Dedifferentiated amniotic fluid mesenchymal stem cell (primary cell): ENCODE measurements at regions not wholly inside any gene's neighbourhood (a gene's known extent, or its start where the extent isn't known, plus 50 kb on each side); places are given as distances from the start of the nearest gene placed in this dataset.
A peak's percentile ranks its signal among the peaks of the same experiment; 100 is the strongest.
"Not testable (repeated sequence)": the region's sequence is repeated elsewhere in the genome, so short reads cannot be mapped to it uniquely, and the experiment has no call there.

Experiments
- DNase-seq: peaks from one replicate; pipeline ENCODE4 v3.0.0-alpha.2; 2016; ENCODE audit errors: extremely low spot score

DNA sequence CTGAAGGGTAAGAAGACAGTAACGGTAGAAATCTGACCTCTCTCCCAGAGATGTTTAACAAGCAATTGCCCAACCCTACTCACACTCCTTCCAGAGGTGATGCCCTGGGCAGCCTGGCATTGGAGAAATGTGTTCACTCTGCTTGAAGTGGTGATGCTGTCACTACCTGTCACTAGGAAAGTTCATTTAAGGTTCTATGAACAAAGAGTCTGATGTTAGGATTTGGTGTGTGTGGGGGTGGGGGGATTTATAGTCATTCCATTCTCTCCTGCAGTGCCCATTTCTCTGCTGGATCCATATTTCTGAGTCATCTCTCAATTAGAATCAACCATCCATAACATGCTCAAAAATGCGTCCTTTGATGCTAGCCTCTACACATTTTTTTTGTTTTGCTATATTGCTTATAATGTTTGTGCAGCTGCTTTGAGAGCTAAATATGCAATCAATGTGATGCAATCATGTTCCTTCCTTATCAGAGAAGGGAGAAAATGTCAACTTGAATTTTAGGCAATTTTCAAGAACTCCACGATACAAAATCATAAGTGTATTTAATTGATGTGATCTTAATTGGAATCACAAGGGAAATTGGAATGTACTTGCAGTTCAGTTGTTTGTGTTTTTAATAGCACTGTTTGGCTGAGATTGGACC lies 173.9 kb downstream of the DUSP10 start:
- peak; percentile 15 for DNase-seq

DNA sequence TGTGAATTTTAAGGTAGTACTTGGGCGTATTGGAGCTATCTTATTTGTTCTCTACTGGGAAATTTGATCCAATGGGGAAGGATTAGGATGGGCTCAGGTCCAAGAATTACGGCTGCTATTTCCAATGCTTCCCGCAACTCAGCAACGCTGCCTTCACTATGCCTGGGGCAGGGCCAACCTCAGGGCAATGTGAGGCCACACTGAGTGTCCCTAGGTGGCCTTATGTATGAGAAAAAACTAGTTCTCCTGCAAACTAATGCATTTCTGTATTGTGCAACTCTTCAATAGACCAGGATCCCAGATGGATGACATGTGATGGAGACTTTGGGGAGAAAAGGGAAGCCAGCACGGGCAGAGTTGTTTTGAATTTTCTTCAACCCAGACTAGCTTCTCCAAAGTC lies 168.1 kb downstream of the DUSP10 start:
- no peak for DNase-seq

DNA sequence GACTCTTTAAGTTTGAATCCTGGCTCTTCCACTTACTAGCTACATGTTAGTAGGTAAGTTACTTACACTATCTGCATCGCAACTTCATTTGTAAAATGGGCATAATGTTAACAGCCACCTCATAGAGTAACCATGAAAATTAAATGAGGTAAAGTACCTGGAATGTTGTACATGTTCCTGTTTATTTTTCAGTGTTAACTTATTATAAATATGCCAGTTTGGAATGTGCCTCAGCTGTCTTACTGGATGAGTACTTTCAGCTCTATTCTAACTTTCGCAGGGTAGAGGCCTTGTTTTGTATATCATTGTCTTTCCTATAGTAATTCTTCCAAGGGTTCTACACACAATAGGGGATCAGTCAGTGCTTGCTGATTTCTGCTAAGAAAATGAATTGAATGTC lies 167.4 kb downstream of the DUSP10 start:
- DNase-seq, result no peak

DNA sequence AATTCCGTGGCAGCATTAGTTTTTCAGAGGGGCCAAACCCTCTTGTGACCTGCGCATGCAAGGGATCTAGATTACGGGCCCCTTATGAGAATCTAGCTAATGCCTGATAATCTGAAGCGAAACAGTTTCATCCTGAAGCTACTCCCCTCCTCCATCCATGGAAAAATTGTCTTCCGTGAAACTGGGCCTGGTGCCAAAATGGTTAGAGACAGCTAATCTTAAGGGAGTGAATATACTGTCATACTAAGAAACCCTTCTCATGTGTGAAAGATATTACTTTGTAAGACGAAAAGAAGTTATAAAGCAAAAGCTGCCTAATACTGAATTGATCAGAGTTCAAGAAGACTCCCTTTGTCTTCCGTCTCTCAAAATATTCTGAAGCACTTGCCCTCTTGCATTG lies 166.3 kb downstream of the DUSP10 start:
- DNase-seq, result no peak

DNA sequence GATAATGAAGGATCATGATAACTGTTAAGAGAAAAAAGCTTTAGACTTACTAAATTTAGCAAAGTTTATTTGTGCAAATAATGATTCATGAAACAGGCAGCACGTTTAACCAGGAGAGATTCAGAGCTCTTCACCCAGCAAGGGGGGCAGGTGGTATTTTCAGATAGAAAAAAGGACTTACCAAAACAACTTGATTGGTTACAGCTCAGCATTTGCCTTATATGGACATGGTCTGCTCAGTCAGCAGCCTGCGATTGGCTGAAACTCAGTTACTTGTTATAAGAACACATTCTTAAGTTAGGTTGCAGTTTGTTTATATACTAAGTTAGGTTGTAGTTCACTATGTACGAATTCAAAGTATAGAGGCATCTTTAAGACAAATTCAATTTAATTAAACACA lies 165.6 kb downstream of the DUSP10 start:
- DNase-seq, result no peak

DNA sequence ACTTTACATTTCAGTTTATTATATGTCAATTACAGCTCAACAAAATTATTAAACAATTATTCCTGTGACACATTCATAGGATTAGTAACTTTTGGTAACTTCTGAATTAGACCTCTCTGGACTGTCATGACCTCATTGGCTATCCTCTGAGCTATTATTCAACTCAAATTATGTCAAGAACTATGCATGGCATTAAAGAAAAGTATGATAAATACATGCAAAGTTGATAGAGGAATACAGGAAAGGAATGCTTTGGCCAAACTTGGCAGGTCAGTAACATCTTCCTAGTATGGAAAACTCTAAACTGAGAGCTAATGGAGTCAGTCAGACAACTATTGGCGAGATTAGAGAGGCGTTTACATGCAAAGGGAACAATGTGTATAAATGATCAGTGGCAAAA lies 158.4 kb downstream of the DUSP10 start:
- no peak for DNase-seq

DNA sequence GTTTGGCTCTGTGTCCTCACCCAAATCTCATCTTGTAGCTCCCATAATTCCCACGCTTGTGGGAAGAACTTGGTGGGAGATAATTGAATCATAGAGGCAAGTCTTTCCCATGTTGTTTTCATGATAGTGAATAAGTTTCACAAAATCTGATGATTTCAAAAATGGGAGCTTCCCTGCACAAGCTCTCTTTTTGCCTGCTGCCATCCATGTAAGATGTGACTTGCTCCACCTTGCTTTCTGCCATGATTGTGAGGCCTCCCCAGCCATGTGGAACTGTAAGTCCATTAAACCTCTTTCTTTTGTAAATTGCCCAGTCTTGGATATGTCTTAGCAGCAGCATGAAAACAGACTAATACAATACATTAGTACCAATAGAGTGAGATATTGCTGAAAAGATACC lies 154.9 kb downstream of the DUSP10 start:
- DNase-seq, result not testable (repeated sequence)

DNA sequence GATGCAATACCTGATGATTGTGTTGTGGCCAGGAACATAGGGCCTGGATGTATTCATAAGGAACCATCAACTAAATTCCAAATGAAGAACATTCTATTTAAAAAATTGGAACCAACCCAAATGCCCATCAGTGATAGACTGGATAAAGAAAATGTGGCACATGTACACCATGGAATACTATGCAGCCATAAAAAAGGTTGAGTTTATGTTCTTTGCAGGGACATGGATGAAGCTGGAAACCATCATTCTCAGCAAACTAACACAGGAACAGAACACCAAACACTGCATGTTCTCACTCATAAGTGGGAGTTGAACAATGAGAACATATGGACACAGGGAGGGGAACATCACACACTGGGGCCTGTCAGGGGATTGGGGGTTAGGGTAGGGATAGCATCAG lies 150.6 kb downstream of the DUSP10 start:
- not testable (repeated sequence) for DNase-seq

DNA sequence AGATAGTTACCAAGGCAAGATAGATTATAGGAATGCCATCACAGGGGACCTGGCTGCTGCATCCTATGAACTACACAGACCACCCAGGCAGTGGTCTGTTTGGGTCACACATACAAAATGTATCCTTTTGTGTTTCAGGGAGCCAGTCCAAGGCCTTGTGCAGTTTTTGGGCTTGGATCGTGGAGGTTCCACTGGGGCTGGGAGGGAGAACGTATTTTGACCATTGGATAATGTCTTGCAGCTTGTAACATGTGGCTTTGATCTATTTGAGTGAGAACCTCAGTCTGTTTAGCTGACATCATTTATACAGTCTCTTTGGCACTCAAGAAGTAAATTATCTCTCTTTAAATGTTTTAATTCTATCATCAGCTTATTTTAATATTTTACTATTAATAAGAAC lies 147.3 kb downstream of the DUSP10 start:
- DNase-seq, result no peak

DNA sequence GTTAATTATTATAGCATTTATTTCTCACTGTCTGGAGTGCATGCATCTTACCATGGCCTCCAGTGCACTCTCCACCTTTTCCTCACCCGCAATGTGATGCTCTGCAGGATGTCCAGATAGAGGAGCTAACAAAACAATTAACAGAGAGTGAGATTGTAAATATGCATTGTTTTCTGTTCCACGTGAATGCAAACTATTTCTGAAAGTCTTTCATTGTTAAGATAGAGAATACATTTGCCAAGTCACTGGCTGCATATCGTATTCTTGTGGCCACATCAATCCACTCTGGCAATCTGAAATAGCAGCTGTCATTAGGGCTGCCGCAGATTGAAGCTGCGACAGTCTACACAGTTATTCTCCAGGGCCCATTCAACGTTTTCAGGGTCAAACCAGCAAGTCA lies 143.8 kb downstream of the DUSP10 start:
- no peak for DNase-seq

DNA sequence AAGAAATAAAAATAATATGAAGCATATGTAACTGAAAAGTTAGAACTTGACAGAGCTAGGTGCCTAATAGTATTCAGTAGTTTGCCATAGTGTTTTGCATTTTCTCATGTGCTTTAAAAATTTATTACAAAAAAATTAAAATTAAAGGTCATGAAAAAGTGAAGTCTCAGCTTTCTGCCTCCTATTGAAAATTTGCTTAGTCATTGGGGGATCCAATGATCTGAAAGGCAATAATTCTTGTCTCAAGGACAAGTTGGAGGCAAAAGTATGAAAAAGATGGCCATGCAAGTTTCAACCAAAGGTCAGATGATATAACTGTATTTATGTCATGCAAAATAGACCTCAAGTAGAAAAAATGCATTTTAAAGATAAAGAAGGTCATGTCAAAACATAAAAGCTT lies 140.7 kb downstream of the DUSP10 start:
- DNase-seq, result no peak

DNA sequence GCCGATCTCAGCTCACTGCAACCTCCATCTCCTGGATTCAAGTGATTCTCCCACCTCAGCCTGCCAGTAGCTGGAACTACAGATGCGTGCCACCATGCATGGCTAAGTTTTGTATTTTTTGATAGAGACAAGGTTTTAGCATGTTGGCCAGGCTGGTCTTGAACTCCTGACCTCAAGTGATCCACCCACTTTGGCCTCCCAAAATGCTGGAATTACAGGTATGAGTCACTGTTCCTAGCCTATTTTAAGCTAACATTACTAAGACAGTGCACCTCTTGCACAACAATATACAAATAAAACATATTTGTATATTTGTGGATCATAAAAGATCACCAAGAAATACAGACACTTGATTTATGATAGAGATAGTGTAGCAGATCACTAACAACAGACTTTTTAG lies 139.1 kb downstream of the DUSP10 start:
- DNase-seq, result no peak

DNA sequence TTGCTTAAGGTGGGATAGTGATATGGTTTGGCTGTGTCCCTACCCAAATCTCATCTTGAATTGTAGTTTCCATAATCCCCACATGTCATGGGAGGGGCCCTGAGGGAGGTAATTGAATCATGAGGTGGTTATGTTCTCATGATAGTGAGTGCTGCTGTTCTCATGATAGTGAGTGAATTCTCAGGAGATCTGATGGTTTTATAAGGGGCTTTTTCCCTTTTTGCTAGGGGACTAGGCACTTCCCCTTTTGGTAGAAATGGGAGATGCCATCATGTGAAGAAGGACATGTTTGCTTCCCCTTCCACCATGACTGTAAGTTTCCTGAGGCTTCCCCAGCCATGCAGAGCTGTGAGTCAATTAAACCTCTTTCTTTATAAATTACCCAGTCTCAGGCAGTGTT lies 137.5 kb downstream of the DUSP10 start:
- not testable (repeated sequence) for DNase-seq

DNA sequence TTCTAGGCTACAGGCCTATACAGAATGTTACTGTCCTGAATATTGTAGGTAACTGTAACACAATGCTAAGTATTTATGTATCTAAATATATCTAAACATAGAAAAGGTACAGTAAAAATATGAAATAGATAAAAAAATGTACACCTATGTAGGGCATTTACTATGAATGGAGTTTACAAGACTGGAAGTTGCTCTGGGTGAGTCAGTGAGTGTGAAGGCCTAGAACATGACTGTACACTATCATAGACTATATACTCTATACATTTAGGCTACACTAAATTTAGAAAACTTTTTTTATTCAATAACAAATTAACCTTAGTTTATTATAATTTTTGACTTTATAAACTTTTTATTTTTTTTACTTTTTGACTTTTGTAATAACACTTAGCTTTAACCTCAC lies 136.9 kb downstream of the DUSP10 start:
- DNase-seq, result no peak

DNA sequence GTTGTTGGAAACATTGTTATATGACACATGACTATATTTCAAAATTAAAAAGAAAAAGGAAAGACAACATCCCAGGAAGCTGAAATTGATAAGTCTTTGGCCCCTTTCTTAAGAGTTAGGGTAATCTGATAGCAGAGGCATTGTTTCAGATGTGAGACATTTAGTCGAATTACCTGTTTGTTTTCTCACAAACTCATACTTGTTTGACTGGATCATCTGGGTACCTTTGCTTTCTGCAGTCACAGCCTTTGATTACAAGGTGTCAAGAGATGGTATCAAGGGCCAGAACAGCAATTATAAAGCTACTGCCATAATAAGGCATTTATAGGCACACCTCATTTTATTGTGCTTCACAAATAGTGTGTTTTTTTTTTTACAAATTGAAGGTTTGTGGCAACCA lies 136.3 kb downstream of the DUSP10 start:
- DNase-seq, result no peak

DNA sequence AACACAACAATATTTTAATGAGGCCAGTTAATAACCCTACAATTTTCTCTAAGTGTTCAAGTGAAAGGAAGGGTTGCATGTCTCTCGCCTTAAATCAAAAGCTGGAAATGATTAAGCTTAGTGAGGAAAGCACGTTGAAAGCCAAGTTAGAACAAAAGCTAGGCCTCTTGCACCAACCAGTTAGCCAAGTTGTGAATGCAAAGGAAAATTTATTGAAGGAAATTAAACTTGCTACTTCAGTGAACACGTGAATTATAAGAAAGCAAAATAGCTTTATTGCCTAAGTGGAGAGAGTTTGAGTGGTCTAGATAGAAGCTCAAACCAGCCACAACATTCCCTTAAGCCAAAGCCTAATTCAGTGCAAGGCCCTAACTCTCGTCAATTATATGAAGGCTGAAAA lies 135.6 kb downstream of the DUSP10 start:
- DNase-seq, result no peak

DNA sequence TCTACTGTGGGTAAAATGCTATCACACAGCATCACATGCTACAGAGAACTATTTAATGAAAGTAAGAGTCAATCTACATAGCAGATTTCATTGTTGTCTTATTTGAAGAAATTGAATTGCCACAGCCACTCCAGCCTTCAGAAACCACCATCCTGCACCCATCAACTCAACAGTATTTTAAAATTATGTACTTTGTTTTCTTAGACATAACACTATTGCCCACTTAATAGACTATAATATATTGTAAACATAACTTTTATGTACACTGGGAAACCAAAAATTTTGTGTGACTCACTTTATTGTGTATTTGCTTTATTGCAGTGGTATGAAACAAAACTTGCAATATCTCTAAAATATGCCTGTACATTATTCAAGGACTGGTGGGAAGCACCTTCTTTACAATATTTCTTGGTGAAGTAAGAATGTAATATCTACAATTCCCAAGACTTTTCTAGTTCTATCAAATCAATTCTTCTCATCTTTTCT lies 133.0 kb downstream of the DUSP10 start:
- no peak for DNase-seq

DNA sequence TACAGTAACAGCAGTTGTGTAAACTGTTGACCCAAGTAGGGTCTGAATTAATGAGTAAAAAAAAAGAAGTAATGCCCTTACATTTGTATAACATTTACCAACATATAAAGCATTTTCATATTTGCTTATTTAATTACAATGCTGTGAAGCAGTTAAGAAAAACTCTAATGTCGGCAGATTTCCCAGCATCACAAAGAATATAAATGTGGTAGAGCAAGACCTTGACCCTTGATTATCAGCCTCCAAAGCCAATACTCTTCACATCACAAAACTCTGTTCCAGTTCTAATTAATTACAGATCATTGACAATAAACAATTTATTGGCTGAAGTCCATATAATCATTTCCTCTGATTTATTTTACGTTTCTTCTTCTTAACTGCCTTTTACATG lies 130.2 kb downstream of the DUSP10 start:
- DNase-seq, result no peak

DNA sequence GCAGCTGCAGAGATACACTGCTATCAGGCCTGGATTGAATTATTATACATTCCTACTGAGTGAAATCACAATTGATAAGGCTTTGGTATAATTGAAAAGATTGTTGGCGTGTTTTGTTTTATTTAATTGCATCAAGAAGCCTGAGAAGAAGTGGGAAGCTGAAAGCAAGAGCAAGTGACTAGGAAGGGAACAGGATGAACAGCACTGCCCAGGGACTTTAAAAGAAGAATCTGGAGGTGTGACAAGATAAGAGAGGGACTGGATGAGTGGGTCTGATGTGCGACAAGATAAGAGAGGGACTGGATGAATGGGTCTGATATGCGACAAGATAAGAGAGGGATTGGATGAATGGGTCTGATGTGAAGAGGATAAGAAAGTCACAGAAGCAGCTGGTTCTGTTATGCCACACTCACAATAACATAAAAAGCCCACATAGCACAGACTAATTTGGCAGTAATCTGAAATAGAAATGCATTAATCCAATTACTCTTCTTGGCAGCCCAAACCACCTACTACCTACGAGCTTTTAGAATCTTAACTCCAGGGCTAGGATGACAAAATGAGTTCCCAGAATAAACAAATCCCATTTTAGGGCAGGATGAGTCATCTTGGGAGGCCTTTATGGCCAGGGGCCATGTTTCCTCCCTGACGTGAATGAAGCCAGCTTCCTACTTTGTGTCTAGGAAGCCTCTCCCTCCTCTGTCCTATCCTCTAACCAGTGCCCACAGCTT lies 129.7 kb downstream of the DUSP10 start:
- DNase-seq, result peak; percentile 77

DNA sequence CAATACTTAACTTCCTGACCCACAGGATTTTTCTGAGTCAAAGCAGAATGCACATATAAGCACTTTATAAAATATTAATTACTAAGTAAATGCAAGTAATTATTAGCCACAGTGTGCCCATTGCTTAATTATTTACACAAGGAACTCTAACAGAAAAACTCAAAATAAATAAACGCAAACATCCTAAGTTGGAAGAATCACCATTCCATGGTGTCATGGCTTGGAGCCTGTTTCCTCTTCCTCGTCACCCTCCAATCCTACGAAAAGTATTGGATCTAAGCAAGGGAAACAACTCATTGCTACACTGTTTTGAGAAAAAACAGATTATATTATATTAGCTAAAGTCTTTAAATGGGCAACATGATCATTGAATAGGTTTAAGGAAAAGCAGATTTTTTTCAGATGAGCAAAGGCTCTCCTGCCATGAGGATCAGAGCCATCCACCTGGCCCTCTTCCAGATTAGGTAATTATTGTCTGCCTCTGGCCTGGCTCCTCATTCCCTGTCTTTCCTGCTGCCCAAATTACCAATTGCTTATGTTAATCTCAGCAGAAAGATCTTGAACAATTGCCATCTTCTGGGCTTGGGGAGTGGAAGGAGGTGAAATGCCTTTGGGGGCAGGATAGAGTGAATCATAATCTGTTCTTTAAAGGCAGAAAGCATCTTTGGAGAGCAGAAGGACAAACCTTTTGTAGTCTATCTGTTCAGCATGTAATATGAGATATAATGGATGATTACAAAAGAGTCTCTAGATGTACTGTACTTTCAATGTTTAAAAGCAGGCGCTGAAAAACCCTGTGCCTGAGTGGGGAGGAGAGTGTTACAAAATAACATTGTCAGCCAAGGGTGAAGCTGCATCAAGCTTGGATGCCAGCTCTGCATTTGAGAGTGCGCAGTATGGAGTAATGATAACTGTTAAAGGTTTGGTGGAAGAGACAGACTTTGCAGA lies 121.2 kb downstream of the DUSP10 start:
- no peak for DNase-seq

DNA sequence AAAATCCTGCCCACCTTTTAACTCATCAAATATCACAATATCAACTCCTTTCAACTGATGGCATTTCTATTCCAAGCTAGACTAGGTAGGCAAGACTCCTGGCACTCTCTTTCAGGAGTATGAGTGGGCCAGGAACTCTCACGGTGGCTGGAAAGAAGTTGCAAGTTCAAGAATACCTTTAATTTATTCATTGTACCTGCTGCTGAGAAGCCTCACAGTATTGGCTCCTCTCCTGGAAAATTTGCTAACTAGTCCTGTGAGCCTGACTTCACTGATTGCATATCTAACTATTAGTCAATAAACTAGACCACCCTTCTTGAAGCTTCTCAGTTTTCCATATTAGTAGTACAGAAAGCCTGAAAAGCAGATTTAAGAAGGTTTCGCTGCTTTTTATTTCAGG lies 120.2 kb downstream of the DUSP10 start:
- no peak for DNase-seq

DNA sequence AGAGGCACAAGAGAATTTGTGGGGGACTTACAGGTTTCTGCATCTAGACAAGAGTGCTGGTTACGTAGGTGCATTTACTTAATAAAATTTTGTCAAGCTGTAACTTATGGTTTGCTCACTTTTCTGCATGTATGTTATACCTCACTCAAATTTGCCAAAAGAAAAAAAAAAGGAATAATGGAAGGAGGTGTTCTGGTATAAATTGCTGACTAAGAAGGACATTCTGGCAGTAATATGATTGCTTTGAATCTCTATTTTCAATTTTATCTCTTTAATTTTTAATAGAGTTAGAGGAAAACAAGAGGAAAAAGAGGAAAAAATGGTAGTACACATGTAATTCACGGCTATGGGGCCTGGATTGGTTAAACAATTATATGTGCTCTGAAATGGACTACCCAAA lies 119.5 kb downstream of the DUSP10 start:
- no peak for DNase-seq

DNA sequence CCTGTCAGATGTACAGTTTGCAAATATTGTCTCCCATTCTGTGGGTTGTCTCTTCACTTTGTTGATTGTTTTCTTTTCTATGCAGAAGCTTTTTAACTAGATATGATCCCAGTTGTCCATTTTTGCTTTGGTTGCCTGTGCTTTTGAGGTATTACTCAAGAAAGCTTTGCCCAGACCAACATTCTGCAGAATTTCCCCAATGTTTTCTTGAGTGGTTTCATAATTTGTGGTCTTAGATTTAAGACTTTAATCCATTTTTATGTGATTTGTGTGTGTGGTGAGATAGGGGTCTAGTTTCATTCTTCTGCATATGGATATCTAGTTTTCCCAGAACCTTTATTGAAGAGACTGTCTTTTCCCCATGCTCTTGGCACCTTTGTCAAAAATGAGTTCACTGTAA lies 116.9 kb downstream of the DUSP10 start:
- DNase-seq, result no peak
